WTC11 (cell line): ENCODE measurements at regions not wholly inside any gene's neighbourhood (a gene's known extent, or its start where the extent isn't known, plus 50 kb on each side); places are given as distances from the start of the nearest gene placed in this dataset.

ENCODE experiments used
- FOXP1 ChIP-seq: sonication (generic); formaldehyde crosslinking; IDR thresholded peaks from 2 replicates; pipeline ENCODE4 v1.8.0; 2022; ENCODE audit warnings: missing genetic modification reagents, mild to moderate bottlenecking, moderate library complexity, borderline replicate concordance
- IRF2 ChIP-seq: sonication (generic); formaldehyde crosslinking; IDR thresholded peaks from 2 replicates; pipeline ENCODE4 v1.8.0; 2022; ENCODE audit warnings: low read depth, missing genetic modification reagents, borderline replicate concordance
- SMAD4 ChIP-seq: sonication (generic); formaldehyde crosslinking; IDR thresholded peaks from 2 replicates; pipeline ENCODE4 v1.8.0; 2022; ENCODE audit warnings: mild to moderate bottlenecking, missing genetic modification reagents
- TCF7 ChIP-seq: sonication (generic); formaldehyde crosslinking; IDR thresholded peaks from 2 replicates; pipeline ENCODE4 v1.8.0; 2022; ENCODE audit warnings: mild to moderate bottlenecking, low read depth, missing genetic modification reagents, moderate library complexity
- TF ChIP-seq, protein P1 (sequence below): fragments of 200-600 bp; IDR thresholded peaks from 2 replicates; pipeline ENCODE4 v1.8.0; 2022; ENCODE audit warnings: antibody characterized with exemption

DNA sequence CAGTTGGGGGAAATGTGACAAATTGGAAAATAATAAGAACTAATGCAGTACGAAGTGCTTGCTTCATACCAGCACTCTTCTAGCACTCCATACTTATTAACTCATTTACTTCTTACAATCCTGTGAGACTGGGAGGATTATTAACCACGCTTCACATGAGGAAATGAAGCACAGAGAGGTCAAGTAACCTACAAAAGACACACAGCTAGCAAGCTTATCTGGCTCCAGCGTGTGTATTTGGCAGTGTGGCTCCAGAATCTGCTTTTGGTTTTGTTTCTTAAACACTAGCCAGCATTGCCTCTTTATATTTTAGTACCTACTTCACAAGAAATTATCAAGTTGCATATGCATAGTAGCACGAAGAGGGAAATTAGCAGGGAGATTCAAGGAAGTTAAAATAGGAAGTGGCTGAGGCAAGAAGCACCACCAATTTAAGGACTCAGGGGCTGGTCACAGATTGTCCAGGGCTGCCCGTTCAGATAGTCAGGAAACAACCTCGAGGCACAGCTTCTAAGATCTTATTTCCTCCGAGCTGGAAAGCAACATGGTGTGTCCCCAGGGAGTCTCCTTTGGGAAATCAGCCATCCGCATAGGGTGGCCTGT is 302.7 kb upstream of the PRDM1 start:
- TF ChIP-seq, protein P1, sequence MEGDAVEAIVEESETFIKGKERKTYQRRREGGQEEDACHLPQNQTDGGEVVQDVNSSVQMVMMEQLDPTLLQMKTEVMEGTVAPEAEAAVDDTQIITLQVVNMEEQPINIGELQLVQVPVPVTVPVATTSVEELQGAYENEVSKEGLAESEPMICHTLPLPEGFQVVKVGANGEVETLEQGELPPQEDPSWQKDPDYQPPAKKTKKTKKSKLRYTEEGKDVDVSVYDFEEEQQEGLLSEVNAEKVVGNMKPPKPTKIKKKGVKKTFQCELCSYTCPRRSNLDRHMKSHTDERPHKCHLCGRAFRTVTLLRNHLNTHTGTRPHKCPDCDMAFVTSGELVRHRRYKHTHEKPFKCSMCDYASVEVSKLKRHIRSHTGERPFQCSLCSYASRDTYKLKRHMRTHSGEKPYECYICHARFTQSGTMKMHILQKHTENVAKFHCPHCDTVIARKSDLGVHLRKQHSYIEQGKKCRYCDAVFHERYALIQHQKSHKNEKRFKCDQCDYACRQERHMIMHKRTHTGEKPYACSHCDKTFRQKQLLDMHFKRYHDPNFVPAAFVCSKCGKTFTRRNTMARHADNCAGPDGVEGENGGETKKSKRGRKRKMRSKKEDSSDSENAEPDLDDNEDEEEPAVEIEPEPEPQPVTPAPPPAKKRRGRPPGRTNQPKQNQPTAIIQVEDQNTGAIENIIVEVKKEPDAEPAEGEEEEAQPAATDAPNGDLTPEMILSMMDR = no peak
- TF ChIP-seq FOXP1 (CRISPR knock-in tag) (no peak), TCF7 (CRISPR knock-in tag) (no peak), SMAD4 (CRISPR knock-in tag) (no peak), IRF2 (no peak)
